Keratinocyte (primary cell): ENCODE measurements at regions not wholly inside any gene's neighbourhood (a gene's known extent, or its start where the extent isn't known, plus 50 kb on each side); places are given as distances from the start of the nearest gene placed in this dataset.
"Not testable (repeated sequence)": the region's sequence is repeated elsewhere in the genome, so short reads cannot be mapped to it uniquely, and the experiment has no call there.

Experiments used
- EZH2 ChIP-seq: IDR thresholded peaks from one replicate; pipeline ENCODE4 v1.6.1; 2012; ENCODE audit warnings: inconsistent platforms, mild to moderate bottlenecking, low read length, moderate library complexity
- TF ChIP-seq, protein P1 (sequence below), 3 experiments: IDR thresholded peaks in 1 of 3; conservative IDR thresholded peaks in 1 of 3; optimal IDR thresholded peaks in 1 of 3; 2 replicates in 2 of 3; 3 replicates in 1 of 3; pipeline versions ENCODE3 to v1.5.1; 2011; ENCODE audit warnings: low read length in 3 of 3, mild to moderate bottlenecking in 3 of 3, moderate library complexity in 2 of 3, control low read depth in 1 of 3, inconsistent platforms in 1 of 3; ENCODE audit not compliant: insufficient read depth in 2 of 3; ENCODE audit errors: extremely low read depth in 1 of 3

DNA sequence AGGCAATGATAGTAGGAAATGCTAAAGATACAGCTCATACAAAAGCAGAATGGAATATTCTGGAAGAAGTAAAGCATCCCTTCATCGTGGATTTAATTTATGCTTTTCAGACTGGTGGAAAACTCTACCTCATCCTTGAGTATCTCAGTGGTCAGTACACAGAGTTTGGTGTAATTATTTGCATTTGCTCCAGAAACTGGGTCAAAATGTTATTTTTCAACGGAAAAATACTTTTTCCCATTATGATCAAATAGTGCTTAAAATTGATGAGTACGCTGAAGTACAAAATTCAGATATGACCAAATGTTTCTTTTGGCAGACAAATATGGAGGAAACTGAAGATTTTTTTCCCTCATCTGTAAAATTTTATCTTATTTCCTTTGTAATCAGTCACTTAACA, 137.0 kb downstream of the CDRT15L2 start:
- TF ChIP-seq, protein P1, sequence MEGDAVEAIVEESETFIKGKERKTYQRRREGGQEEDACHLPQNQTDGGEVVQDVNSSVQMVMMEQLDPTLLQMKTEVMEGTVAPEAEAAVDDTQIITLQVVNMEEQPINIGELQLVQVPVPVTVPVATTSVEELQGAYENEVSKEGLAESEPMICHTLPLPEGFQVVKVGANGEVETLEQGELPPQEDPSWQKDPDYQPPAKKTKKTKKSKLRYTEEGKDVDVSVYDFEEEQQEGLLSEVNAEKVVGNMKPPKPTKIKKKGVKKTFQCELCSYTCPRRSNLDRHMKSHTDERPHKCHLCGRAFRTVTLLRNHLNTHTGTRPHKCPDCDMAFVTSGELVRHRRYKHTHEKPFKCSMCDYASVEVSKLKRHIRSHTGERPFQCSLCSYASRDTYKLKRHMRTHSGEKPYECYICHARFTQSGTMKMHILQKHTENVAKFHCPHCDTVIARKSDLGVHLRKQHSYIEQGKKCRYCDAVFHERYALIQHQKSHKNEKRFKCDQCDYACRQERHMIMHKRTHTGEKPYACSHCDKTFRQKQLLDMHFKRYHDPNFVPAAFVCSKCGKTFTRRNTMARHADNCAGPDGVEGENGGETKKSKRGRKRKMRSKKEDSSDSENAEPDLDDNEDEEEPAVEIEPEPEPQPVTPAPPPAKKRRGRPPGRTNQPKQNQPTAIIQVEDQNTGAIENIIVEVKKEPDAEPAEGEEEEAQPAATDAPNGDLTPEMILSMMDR (optimal IDR thresholded peaks at IDR 0.05 in 1 of 3, IDR thresholded peaks at IDR 0.05 in 1 of 3, conservative IDR thresholded peaks at IDR 0.05 in 1 of 3; ENCODE audit: extremely low read depth in 1 of 3, insufficient read depth in 2 of 3, low read length in 3 of 3) = not testable (repeated sequence)
- not testable (repeated sequence) for TF ChIP-seq EZH2
